Activated CD8-positive, alpha-beta memory T cell treated with anti-CD3 and anti-CD28 coated beads for 24 hours (primary cell): ENCODE measurements at regions not wholly inside any gene's neighbourhood (a gene's known extent, or its start where the extent isn't known, plus 50 kb on each side); places are given as distances from the start of the nearest gene placed in this dataset.
"Not testable (repeated sequence)": the region's sequence is repeated elsewhere in the genome, so short reads cannot be mapped to it uniquely, and the experiment has no call there.

Source experiments
- DNase-seq: peaks from one replicate; pipeline ENCODE4 v3.0.0-alpha.2; 2020

DNA sequence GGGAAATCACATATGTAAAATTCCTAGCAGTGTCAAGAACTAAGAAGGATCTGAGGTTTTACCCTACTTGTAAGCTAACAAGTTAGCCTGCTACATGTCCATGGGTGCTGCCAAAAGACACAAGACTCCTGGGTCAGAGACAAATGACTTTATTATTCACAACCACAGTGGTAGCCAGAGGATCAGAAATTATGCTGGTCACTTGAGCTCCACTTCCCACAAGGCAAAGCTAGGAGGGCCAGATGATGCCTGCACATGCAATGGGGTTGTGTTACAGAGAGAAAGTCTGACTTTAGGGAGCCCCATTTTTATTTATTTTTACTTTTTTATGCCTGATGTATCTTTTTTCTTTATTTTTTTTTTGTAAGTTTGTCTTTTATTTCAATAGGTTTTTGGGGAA is 136.8 kb downstream of the S1PR1 start:
- no peak for DNase-seq

DNA sequence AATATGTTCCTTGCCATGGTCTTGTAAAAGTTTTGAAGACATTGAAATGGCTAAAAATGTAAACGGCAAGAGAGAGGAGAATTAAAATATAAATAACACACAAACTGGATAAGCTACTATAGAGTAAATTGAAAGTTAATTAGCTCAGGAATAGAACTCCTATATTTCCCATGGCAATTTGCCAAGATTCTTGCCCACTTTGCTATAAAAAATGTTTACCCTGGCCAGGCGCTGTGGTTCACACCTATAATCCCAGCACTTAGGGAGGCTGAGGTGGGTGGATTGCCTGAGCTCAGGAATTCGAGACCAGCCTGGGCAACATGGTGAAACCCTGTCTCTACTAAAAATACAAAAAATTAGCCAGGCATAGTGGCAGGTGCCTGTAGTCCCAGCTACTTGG is 138.6 kb downstream of the S1PR1 start:
- DNase-seq = not testable (repeated sequence)

DNA sequence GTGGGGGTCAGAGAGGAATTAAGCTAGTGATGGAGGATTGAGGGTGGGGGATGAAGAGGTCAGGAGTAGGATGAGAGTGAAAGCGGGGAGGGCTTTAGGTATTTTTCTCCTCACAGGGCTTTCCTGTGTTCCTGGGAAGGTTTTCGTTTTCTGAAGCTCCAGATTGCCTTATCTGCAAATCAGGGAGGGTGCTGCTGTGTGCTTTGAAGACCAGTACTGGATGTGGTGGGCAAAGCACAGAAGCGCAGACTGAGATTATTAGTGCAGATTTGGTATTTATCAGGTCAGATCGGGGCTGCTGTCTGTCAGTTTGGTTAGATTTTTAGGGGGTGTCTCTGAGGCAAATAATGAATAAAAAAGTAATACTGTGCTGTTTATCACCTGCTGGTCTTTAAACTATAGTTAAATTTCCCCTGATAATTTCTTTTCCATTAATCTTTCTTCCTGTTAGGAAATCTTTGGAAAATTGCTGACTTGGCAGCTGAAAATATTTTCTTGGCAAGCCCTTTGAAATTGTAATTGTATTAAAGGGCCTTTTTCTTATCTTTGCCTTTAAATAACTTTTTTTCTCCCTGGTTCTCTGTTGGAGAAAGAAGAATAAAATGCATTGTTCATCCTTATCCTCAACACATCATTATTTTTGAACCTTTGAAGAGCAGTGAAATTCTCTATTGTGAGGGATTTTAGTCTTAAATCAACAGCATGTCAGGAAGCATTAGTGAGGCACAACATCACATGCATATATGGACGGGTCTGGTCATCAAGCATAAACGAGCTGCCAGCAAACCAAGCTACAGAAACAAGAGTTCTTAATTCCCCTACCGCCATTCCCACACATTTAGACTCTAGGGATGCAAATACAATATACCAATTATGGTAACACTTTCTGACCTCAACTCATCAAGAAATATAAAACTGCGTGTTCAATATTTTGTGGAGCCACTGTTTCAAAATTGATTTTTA is 139.6 kb downstream of the S1PR1 start:
- DNase-seq = no peak

DNA sequence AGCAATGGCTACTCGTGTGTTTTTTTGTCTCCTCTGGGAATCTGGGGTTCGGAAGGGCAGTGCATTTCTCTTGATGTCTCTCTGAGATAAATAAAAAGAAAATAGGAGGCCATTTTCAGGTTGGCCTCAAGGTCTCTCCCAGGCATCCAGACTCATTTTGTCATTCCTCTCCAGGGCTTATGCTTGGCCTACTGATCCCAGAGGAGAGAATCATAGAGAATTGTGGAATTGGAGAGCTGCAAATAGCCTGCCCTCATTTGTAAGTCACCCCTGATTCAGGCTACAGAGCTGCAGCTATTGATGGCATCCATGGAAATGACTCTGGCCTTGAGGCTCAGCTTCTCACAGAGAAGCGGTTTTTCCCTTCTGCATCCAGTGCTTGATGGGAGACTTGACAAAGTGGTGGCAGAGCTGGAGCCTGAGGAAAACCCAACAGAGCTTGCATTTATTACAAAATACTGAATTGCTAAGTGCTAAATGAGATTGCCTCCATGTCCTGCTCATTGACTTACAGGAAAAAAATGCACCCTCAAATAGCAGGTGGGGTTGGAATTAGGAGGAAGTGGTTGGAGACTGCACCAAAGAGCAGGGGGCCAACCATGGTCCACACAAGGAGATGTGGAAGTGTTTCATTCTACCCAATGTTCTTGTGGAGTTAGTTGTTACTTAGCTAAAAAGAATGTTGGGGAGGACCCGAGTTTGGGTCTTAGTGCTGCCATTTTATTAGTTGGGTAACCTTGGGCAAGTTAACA is 140.4 kb downstream of the S1PR1 start:
- no peak for DNase-seq

DNA sequence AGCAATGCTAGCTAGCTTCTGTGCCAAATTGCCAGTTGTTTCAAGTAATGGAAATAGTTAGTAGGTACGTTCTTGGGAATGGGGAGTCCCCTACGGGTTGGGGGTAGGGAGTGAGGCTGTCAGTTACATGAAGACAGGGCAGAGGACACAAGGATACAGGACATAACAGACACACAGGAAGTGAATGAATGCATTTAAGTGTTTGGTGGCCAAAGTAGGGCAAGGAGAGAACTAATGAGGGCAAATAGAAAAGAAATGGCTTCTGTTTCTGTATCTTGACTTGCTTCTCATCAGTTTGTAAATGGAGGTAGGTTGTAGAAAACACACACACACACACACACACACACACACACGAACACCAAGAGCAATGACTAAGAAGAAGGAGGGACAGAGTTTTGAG is 142.2 kb downstream of the S1PR1 start:
- DNase-seq = no peak

DNA sequence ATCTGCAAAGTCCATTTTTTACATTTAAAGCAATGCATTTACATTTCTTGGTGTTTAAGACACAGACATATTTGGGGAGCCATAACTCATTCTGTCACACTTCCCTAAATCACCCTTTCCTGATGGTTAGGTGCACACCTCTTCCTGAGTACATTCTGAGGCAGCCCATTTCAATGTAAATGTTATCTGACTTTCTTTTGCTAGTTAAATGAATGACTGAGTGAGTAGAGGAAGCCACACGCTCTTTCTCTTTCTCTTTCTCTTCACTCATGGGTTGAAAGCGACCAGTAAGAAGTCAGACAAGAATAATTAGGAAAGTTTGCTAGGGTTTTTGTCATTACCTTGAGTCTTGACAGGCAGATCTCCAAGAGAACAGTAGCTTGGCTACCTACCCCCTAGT is 143.1 kb downstream of the S1PR1 start:
- DNase-seq = no peak

DNA sequence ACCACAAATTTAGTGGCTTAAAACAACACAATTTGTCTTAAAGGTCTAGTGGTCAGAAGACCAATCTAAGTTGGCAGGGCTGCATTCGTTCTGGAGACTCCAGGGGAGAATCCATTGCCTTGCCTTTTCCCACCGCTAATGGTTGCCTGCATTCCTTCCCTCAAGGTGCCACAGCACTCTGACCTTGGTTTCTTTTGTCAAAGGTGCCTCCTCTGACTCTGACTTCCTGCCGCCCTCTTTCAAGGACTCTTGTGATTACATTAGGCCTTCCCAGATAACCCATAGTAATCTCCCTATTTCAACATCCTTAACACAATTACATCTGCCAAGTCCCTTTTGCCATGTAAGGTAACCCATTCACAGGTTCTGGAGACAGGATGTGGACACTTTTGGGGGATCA is 145.3 kb downstream of the S1PR1 start:
- DNase-seq = no peak

DNA sequence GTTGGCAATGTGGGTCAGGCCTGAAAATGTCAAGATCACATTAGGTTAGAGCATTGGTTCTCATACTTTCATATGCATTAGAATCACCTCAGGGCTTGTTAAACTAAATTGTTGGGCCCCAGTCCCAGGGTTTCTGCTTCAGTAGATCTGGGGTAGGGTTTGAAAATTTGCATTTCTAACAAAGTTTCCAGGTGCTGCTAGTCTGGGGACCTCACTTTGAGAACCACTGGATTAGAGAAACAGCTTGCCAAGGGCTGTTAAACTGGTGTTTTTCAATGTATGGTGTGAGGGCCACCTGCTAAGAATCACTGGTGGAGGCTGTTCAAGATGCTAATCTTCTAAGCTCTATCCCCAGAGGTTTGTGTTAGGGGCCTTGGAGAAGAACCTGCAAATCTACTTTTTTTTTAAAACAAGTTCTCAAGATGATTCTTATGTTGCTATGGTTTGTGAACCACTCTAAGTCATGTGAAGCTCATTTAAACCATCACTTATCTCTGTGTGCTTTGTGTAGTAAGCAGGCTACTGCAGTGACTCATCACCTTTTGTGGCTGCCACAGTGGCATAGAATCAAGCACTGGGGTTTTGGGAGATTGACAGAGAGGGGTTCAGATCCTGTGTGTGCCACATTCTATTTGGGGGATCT is 152.2 kb downstream of the S1PR1 start:
- no peak for DNase-seq

DNA sequence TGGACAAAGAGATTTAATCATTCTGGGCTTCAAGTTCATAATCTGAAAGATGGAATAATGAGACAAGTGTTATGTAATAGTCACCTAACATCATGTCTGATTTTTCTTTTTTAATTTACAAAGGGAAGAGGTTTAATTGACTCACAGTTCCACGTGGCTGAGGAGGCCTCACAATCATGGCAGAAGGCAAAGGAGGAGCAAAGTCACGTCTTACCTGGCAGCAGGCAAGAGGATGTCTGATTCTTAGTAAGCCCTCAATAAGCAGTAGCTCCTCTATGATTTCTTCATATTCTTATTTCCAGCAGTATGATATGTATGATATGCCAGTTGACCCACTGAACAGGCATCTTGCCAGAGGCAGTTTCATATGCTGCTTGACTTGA is 152.7 kb downstream of the S1PR1 start:
- no peak for DNase-seq

DNA sequence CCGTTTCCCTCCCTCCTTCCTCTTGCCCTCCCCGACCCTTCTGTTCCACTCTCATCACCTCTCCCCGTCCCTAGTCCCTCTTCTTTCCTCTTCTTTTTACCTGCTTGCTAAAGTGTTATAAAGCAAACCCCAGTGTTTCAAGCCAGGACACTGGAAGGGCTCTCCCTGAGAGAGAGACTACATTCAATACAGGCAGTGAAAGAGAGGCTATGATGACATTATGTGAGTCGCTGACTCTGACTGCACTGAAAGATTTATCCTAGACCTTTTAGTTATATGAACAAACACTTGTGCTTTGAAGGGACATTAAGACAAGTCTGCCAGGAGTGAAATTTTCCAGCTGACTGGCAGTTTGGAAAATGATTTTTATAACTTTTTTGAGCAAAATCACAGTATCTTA is 155.7 kb downstream of the S1PR1 start:
- DNase-seq = no peak

DNA sequence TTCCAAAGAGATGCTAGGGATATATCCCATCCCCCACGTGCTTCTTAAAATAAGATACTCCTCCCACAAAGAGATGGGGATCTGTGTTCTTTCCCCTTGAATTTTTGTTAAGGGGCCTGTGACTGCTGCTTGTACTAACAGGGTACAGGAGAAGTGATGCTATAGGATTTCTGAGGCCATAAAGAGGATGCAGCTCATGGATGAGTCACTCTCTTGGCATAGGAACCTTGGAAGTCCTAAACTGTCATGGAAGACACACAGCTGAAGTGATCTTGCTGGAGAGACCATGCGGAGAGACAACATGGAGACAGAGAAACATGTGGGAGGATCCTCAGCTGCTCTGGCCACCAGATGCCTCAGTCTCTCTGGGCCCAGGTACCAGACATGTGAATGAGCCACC is 157.2 kb downstream of the S1PR1 start:
- DNase-seq = no peak

DNA sequence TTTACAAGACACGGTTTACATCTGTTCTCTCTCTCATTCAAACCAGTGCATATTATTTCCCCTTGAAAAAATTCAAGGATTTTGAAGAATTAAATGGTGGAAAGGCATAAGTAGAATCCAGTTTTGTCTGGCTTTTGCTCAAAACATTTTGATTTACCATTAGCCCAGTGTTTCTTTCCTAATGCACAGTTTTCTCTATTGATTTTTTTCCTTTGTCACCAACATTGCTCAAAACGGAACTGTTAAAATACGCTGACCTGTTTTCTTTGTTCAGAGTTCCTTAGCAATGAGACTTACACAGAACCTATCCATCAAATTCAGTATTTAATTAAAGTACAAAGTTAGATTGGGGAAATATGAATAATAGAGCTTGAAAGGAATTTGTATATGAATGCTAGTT is 162.4 kb downstream of the S1PR1 start:
- DNase-seq = no peak

DNA sequence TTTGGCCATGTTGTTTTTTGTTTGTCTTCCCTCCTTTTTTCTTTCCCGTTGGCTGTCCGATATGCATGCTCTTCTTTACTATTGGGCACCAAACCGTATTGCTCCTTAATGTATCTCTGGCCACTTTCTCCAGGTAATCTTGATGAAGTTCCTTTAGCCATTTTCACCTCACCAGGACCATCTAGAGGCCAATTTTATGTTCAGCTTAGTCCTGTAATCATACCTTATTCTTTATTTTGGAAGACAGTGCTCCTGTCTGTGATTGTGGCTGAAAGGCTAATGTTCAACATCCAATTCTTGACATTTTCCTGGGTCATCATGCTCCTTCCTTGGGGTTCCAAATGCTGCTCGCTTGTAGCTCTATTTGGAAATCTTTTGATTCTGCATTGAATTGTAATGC is 169.5 kb downstream of the S1PR1 start:
- DNase-seq = no peak

DNA sequence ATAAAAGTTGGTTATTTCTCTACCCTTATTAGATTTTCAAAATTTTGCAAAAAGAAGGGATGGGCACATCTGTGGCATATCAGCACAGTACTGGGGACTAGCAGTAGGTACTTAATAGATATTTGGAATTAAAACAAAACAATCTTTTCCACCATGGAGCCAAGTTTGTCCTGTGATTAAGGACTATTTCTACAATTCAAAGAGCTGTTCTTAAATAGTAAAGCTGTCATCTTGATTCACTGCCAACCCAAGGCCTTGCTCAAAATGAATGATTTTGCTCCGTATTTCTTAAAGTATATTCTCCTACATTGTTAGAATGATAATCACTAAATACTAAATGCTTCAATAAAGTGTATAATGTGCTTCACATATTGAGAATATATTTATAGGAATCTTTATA is 169.9 kb downstream of the S1PR1 start:
- no peak for DNase-seq

DNA sequence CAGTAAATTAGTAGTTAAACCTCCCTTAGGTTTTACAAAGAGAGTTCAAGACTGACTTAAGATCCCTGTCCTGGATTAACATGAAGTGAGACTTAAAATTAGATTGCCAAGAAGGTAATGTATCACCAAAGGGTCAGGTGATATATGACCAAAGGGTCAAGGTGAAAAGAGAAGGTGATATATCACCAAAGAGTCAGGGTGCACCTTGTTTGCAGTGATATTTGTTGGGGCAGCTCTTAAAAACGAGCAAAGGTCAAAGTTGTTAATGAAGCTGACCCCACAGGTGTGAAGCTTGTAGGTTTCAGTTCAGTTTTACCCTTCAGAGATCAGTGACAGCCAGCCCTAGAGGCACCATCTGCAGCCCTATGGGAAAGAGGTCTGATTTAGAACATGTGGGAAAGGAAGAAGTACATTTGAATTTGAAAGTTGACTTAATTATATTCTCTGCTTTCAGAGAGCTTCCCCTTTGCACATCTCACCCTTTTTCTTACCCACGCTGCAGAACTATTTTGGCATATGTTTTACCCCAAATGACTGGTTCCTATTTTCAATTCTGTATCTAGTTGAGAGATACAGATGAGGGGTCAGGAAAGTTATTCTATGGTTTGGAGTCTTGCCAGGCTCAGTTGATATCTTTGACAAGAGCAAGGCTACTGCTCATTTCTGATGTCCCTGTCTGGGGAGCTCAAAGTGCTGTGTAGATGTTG is 170.8 kb downstream of the S1PR1 start:
- no peak for DNase-seq

DNA sequence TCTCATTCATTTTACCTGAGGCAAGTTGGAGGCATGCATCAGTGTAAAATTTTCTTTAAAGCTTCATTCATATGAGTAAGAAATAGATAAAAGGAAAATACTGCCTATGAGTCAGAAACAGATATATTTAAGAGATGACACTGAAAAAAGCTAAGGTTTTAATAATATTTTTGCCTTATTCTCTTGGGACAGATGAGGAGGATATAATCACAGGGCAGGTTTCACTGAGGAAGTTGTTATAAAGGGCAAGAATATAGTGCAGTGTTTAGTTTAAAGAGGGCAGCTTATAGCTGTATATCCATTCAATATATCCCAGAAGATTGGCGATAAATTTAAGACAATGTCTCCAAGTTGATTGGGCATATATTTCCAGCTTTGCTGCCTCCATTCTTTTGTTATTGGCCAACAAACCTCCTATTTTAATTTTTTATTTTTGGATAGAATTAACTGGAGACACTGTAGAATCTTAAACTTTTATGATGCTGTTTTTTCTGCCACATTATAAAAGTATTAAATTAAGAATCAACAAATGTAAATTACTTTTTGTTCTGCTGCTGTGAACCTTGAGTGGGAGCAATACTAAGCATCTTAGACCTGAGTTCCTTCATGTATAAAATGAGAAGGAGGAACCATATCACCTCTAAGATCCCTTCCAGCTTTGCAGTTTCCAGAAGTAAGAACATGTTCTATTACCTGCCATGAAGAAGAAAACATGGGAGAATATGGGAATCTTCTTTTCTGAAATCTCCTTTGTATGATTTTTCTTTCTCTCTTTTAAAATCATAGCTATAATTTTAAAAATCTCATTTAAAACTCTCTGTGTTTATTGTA is 171.6 kb downstream of the S1PR1 start:
- no peak for DNase-seq

DNA sequence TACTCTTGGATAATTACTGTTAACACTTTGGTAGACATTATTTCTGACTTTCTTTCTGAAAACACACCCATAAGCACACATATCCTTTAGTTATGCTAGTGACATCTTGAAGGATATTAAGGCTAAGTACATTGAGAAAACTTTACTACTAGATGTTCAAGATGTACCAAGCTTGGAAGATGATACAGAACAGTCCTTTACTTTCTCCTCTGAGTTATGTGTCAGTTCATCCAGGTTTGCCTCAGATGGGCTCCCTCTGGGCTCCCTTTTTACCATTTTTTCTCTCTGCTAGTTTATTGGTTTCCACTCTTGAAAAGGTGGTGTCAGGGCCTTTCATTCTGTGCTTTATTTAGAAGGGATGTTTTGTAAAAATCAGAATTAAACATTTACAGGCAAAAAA is 172.3 kb downstream of the S1PR1 start:
- DNase-seq = no peak

DNA sequence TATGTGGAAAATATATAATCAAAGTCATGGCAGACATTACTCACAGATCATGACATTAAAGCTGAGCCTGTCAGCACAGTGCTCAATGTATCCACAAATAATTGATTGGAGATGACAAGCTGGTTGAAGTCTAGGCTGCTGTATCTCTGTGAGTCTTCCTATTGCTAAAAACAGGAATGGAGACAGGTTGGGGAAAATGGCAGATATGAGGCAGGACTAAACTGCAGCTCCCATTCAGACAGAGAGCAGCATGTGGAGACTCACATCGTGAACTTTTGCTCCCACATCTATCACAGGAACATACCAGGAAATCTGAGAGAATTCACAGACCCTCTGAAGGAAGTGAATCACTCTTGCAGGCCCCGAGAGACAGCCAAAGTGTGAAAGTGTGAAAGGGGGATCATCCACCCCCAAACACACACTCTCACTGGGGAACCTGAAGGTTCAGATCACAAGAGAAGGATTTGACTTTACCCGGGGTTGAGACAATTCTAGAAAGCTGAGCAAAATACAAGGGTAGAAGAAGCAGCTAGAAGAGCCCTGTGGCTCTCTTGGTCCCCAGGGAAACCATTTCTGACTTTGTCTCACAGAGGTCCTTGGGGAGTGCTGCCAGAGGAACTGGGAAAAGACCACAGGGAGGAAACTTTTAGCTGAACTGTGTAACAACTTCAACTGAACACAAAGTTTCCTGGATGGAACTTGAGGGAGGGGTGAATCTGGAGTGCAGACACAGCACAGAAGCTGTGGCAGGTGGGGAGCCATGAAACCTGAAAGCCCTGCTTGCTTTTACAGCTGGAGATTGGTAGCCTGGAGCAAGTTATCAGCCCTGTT is 173.4 kb downstream of the S1PR1 start:
- no peak for DNase-seq

DNA sequence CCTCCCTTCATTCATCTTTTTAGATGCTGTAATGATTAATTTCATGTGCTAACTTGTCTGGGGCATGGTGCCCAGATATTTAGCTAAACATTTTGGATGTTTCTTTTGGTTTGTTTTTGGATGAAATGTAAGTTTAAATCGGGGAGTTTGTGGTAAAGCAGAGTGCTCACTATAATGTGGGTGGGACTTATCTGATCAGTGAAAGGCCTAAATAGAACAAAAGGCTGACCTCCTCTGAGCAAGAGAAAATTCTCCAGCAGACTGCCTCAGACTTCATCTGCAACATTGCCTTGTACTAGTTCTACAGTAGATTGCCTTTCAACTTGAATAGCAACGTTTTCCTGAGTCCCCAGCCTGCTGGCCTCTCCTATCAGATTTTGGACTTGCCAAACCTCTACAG is 183.6 kb downstream of the S1PR1 start:
- DNase-seq = no peak

DNA sequence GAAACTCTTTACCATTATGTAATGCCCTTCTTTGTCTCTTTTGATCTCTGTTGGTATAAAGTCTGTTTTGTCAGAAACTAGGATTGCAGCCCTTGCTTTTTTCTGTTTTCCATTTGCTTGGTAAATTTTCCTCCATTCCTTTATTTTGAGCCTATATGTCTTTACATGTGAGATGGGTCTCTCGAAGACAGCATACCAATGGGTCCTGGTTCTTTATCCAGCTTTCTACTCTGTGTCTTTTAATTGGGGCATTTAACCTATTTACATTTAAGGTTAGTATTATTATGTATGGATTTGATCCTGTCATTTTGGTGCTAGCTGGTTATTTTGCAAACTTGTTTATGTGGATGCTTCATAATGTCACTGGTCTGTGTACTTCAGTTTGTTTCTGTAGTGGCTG is 191.3 kb downstream of the S1PR1 start:
- not testable (repeated sequence) for DNase-seq

DNA sequence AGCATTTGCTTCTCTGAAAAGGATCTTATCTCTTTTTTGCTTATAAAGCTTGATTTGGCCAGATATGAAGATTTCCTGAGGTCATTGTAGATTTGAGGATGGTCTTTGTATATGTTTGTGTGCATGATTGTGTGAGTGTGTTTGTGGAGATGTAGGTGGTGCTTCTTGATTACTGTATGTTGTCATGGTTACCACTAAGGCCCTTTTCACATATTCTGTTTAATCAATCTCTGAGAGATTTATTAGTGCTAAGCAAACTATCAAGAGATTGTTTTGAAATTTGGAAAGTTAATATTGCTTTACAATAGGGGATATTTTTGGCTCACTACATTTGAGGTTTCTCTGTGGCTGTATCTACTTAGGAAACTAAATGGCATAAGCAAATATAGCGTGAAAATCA is 191.7 kb downstream of the S1PR1 start:
- DNase-seq = no peak
